ENCODE measurements at regions not wholly inside any gene's neighbourhood (a gene's known extent, or its start where the extent isn't known, plus 50 kb on each side); places are given as distances from the start of the nearest gene placed in this dataset.

GRCh38 chrX:14295426-14295825, 233.9 kb upstream of the GLRA2 start:
- Mint-ChIP-seq H3K27ac (no peak overlapping the region), H3K27me3 (no peaks in the 10 kb centered on the region), H3K9me3 (no peaks in the 10 kb centered on the region), H3K36me3 (no peaks in the 10 kb centered on the region), H3K4me3 (no peak overlapping the region), H3K4me1 (no peaks in the 10 kb centered on the region)
- DNase-seq: no peak

GRCh38 chrX:14291666-14292500, 237.5 kb upstream of the GLRA2 start:
- no peaks in the 10 kb centered on the region for H3K4me1 Mint-ChIP-seq
- no peaks in the 10 kb centered on the region for H3K9me3 Mint-ChIP-seq
- no peaks in the 10 kb centered on the region for H3K36me3 Mint-ChIP-seq
- no peak overlapping the region for H3K4me3 Mint-ChIP-seq
- H3K27me3 Mint-ChIP-seq: no peaks in the 10 kb centered on the region
- no peak overlapping the region for H3K27ac Mint-ChIP-seq
- no peak for DNase-seq

- Mint-ChIP-seq H3K4me3 (no peak overlapping the region), H3K27me3 (no peaks in the 10 kb centered on the region), H3K27ac (no peak overlapping the region), H3K4me1 (no peaks in the 10 kb centered on the region), H3K36me3 (no peaks in the 10 kb centered on the region), H3K9me3 (no peaks in the 10 kb centered on the region)
- DNase-seq: no peak
Measured at GRCh38 chrX:14290335-14290734, 239.0 kb upstream of the GLRA2 start.

GRCh38 chrX:14274691-14275090, 245.0 kb upstream of the GEMIN8 start:
- Mint-ChIP-seq H3K4me3 (no peak overlapping the region), H3K27me3 (no peaks in the 10 kb centered on the region), H3K9me3 (peaks cover 2% of the 10 kb centered on the region), H3K4me1 (no peaks in the 10 kb centered on the region), H3K36me3 (no peaks in the 10 kb centered on the region), H3K27ac (no peak overlapping the region)
- no peak for DNase-seq

- no peaks in the 10 kb centered on the region for H3K36me3 Mint-ChIP-seq
- H3K27ac Mint-ChIP-seq: no peak overlapping the region
- no peaks in the 10 kb centered on the region for H3K9me3 Mint-ChIP-seq
- H3K4me1 Mint-ChIP-seq: no peaks in the 10 kb centered on the region
- no peak for DNase-seq
- no peaks in the 10 kb centered on the region for H3K27me3 Mint-ChIP-seq
- no peak overlapping the region for H3K4me3 Mint-ChIP-seq
Measured at GRCh38 chrX:14267216-14267615, 237.5 kb upstream of the GEMIN8 start.

- Mint-ChIP-seq H3K4me3 (no peak overlapping the region), H3K27ac (no peak overlapping the region), H3K36me3 (no peaks in the 10 kb centered on the region), H3K9me3 (no peaks in the 10 kb centered on the region), H3K4me1 (no peaks in the 10 kb centered on the region), H3K27me3 (no peaks in the 10 kb centered on the region)
- DNase-seq: no peak
Measured at GRCh38 chrX:14266705-14267104, 237.0 kb upstream of the GEMIN8 start.

GRCh38 chrX:14243823-14244222, 214.1 kb upstream of the GEMIN8 start:
- H3K4me3 Mint-ChIP-seq: no peak overlapping the region

GRCh38 chrX:14235004-14235403, 205.3 kb upstream of the GEMIN8 start:
- no peaks in the 10 kb centered on the region for H3K36me3 Mint-ChIP-seq
- DNase-seq: no peak
- H3K4me3 Mint-ChIP-seq: no peak overlapping the region
- H3K27ac Mint-ChIP-seq: no peak overlapping the region
- H3K9me3 Mint-ChIP-seq: peaks cover 2% of the 10 kb centered on the region
- no peaks in the 10 kb centered on the region for H3K27me3 Mint-ChIP-seq
- H3K4me1 Mint-ChIP-seq: no peaks in the 10 kb centered on the region

More at GRCh38 chrX:14243823-14244222, 214.1 kb upstream of the GEMIN8 start:
- no peak for DNase-seq
- Mint-ChIP-seq H3K36me3 (no peaks in the 10 kb centered on the region), H3K9me3 (no peaks in the 10 kb centered on the region), H3K4me1 (no peaks in the 10 kb centered on the region), H3K27me3 (no peaks in the 10 kb centered on the region), H3K27ac (no peak overlapping the region)

GRCh38 chrX:14232688-14233087, 203.0 kb upstream of the GEMIN8 start:
- Mint-ChIP-seq H3K4me3 (no peak overlapping the region), H3K27ac (no peak overlapping the region), H3K4me1 (no peaks in the 10 kb centered on the region), H3K9me3 (peaks cover 3% of the 10 kb centered on the region), H3K36me3 (no peaks in the 10 kb centered on the region), H3K27me3 (no peaks in the 10 kb centered on the region)
- no peak for DNase-seq

GRCh38 chrX:14228611-14229010, 198.9 kb upstream of the GEMIN8 start:
- no peaks in the 10 kb centered on the region for H3K27me3 Mint-ChIP-seq
- no peaks in the 10 kb centered on the region for H3K36me3 Mint-ChIP-seq
- DNase-seq: no peak
- H3K4me1 Mint-ChIP-seq: no peaks in the 10 kb centered on the region
- peaks cover 1% of the 10 kb centered on the region for H3K9me3 Mint-ChIP-seq
- H3K4me3 Mint-ChIP-seq: no peak overlapping the region
- H3K27ac Mint-ChIP-seq: no peak overlapping the region

- Mint-ChIP-seq H3K4me1 (no peaks in the 10 kb centered on the region), H3K36me3 (no peaks in the 10 kb centered on the region), H3K9me3 (no peaks in the 10 kb centered on the region), H3K4me3 (no peak overlapping the region), H3K27ac (no peak overlapping the region), H3K27me3 (no peaks in the 10 kb centered on the region)
- DNase-seq: no peak
Measured at GRCh38 chrX:14220386-14220944, 190.8 kb upstream of the GEMIN8 start.

- no peak for DNase-seq
- H3K36me3 Mint-ChIP-seq: no peaks in the 10 kb centered on the region
- H3K27ac Mint-ChIP-seq: no peak overlapping the region
- H3K27me3 Mint-ChIP-seq: no peaks in the 10 kb centered on the region
- H3K4me1 Mint-ChIP-seq: no peaks in the 10 kb centered on the region
- H3K9me3 Mint-ChIP-seq: no peaks in the 10 kb centered on the region
- no peak overlapping the region for H3K4me3 Mint-ChIP-seq
Measured at GRCh38 chrX:14209034-14209433, 179.3 kb upstream of the GEMIN8 start.

GRCh38 chrX:14194711-14195110, 165.0 kb upstream of the GEMIN8 start:
- Mint-ChIP-seq H3K36me3 (no peaks in the 10 kb centered on the region), H3K4me3 (no peak overlapping the region), H3K9me3 (peaks cover 1% of the 10 kb centered on the region), H3K4me1 (no peaks in the 10 kb centered on the region), H3K27me3 (no peaks in the 10 kb centered on the region), H3K27ac (no peak overlapping the region)
- no peak for DNase-seq

- no peak overlapping the region for H3K27ac Mint-ChIP-seq
- H3K27me3 Mint-ChIP-seq: no peaks in the 10 kb centered on the region
- no peaks in the 10 kb centered on the region for H3K36me3 Mint-ChIP-seq
- no peaks in the 10 kb centered on the region for H3K4me1 Mint-ChIP-seq
- H3K9me3 Mint-ChIP-seq: peaks cover 1% of the 10 kb centered on the region
- no peak for DNase-seq
- H3K4me3 Mint-ChIP-seq: no peak overlapping the region
Measured at GRCh38 chrX:14193547-14193946, 163.9 kb upstream of the GEMIN8 start.

GRCh38 chrX:14173873-14174272, 144.2 kb upstream of the GEMIN8 start:
- H3K27me3 Mint-ChIP-seq: peaks cover 8% of the 10 kb centered on the region
- no peak for DNase-seq
- H3K36me3 Mint-ChIP-seq: no peaks in the 10 kb centered on the region
- no peak overlapping the region for H3K27ac Mint-ChIP-seq
- no peak overlapping the region for H3K4me3 Mint-ChIP-seq
- no peaks in the 10 kb centered on the region for H3K9me3 Mint-ChIP-seq
- H3K4me1 Mint-ChIP-seq: no peaks in the 10 kb centered on the region

- Mint-ChIP-seq H3K4me3 (no peak overlapping the region), H3K9me3 (peaks cover 1% of the 10 kb centered on the region), H3K27me3 (no peaks in the 10 kb centered on the region), H3K4me1 (no peaks in the 10 kb centered on the region), H3K27ac (no peak overlapping the region), H3K36me3 (no peaks in the 10 kb centered on the region)
- no peak for DNase-seq
Measured at GRCh38 chrX:14164828-14165227, 135.1 kb upstream of the GEMIN8 start.

All from activated naive CD8-positive, alpha-beta T cell treated with anti-CD3 and anti-CD28 coated beads for 36 hours (primary cell).